DMS153 treated with DMSO at 0.1 percent for 48 hours (cell line): ENCODE measurements at regions not wholly inside any gene's neighbourhood (a gene's known extent, or its start where the extent isn't known, plus 50 kb on each side); places are given as distances from the start of the nearest gene placed in this dataset.
"Not testable (repeated sequence)": the region's sequence is repeated elsewhere in the genome, so short reads cannot be mapped to it uniquely, and the experiment has no call there.

Source experiments
- DNase-seq: peaks from one replicate; lab custom pipeline; 2025; ENCODE audit not compliant: unreplicated experiment; lab: John Stamatoyannopoulos, UW

DNA sequence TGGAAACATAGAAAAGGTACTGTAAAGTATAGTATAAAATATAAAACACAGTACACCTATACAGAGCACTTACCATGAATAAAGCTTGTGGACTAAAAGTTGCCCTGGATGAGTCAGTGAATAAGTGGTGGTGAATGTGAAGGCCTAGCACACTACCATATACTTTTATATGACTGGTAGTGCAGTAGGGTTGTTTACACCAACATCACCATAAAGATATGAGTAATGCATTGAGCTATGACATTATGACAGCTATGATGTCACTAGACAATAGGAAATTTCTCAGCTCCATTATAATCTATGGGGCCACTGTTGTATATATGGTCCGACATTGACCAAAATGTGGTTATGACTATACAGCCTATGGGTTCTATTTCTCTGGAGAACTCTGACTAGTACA is 291.8 kb upstream of the ACTBL2 start:
- no peak for DNase-seq

DNA sequence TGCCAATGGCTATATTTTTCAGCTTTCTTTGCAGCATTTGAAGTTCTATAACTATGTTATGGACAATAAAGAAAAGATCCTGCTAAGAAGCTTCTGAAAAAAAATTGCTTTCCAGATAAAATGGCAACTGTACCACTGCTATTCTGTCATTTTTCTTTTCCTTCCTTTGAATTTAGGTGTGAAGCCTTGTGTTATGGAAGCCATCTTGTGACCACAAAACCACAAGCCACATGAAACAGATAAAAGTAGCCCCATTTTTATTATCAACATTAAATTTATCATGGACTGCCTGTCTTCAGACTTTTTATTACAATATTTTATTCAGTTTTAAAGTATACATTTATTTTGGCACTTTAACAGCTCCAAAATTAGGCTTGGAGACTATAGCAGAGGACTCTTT is 289.9 kb upstream of the ACTBL2 start:
- DNase-seq, result no peak

DNA sequence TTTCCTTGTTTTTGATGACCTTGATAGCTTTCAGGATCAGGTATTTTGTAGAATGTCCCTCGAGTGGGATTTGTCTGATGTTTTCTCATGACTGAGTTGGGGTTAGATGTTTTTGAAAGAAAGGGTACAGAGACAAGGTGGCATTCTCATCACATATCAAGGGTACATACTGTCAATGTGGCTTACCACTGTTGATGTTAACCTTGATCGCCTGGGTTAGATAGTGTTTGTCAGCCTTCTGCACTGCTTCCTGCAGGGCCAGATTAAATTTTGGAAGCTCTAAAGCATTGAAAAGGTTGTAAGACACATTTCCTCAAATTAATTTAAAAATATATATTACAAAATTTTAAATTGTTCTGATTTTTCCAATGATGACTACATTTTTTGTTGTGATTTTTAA is 287.4 kb upstream of the ACTBL2 start:
- no peak for DNase-seq

DNA sequence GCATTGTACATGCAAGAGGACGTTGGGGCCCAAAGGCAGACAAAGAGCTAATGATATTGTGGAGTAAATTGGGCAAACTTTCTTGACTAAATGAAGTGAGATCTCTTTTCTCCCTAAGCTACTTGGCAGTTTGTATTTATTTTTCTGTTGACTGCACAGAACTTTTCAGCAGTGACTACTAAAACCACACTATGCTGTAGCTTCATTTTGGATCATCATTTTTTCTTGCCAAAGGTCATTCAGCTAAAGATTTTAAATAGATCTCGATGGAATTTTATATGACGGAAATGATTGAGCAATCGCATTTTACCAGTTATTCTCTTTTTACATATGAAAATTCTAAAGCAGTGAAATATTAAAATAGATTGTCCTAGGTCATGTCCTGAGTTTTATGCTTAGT is 286.1 kb upstream of the ACTBL2 start:
- no peak for DNase-seq

DNA sequence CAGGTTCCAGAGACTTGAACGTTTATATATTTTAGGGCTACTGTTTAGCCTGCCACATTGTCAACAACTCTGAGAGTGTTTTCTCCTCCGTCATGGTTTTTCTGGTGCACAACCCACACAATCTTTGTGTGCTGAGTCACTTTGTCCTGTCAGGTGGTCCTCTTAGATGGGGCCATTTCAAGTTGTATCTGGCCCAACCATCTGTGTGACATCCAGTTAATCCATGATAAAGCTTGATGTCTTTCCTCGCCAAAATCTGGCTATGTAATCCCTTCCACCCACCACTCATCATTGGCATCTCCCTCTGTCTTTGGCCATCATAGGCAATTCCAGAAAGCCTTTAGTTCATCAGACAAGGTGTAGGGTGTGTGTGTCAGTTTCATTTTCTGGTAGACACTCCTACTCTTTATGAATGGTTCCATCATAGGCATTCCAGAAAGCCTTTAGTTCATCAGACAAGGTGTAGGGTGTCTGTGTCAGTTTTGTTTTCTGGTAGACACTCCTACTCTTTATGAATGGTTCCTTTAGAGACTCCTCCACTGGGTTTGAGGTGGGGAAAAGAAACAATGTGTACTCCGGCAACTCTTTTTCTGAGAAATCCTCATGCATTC is 282.0 kb upstream of the ACTBL2 start:
- DNase-seq, result no peak

DNA sequence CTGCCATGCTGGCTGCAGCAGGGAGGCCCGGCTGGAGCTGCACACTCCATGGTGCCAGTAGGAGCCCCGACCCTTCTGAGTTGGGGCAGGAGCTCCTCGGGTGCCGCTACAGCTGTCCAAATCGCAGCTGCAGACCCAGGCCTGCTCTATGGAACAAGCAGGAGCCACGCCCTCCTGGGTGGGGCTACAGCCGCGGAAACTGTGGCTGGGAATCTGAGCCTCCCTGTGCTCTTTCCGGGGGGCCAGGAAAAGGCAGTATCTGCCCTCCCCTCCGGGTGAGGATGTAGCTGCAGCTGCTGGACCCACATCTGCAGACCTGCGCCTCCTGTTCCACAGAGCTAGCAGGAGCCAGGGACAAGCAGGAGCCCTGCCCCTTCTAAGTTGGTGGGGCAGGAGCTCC is 278.9 kb upstream of the ACTBL2 start:
- DNase-seq, result no peak

DNA sequence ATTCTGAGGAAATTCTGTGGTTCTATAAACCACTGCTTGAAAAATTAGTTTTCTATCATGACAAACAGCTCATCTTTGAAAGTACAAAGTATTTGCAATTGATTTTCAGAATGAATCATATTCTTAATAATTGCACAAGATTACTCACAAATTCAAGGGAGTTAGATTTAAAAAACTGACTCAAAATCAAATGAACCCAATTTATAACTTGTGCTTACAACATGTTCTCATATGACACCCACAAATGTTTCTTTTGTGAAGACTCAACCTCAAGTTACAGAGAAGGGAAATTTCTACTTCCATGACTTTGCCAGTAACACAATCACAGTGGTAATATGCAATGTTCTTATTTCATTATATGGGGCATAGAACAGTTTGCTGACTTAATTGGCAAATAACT is 272.0 kb upstream of the ACTBL2 start:
- no peak for DNase-seq

DNA sequence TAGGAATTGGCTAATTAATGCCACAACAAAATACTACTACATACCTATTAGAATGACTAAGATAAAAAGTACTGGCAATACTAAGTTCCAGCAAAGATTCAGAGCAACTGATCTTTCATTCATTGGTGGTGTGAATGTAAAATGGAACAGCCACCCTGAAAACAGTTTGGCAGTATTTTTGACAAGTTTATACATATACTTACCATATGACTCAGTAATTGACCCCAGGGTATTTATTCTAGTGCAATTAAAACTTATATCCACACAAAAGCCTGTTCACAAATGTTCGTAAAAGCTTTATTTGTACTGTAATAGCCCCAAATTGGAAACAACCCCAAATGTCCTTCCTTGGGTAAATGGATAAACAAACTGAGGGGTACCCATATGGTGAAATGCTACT is 270.8 kb upstream of the ACTBL2 start:
- DNase-seq, result no peak

DNA sequence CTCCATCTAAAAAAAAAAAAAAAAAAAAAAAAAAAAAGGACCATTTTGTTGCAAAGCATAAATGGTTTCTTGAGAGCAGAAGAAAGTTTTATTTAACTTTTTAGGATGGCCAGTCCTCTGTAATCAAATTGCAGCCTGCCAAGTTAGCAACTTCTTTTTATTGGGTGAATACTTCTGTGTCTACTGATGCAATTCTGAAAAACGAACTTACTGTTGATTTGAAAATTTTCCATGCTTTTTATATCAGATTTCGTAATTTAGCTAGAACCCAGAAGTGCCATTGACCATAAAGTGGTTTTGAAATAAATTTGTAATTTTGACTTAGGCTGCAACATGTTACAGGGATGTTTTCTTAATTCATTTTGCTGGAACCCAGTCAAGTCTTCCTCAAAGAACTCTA is 269.1 kb upstream of the ACTBL2 start:
- no peak for DNase-seq

DNA sequence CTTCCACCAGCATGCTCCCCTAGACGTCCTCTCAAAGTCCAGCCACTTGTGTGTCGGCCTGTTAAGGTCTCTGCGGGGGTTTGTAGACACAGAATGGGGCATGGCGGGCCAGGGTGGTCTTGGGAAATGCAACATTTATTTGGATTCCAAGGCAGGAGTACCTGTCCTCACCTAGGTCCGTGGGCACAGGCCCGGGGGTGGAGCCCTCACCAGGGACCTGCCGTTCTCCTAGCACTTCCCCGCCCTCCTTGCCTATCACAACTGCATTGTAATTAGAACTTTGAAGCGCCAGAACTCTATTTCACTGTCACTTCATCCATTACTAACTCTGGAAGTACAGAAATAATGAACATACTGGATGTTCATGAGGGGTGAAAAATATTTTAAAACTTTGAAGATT is 268.3 kb upstream of the ACTBL2 start:
- DNase-seq, result no peak

DNA sequence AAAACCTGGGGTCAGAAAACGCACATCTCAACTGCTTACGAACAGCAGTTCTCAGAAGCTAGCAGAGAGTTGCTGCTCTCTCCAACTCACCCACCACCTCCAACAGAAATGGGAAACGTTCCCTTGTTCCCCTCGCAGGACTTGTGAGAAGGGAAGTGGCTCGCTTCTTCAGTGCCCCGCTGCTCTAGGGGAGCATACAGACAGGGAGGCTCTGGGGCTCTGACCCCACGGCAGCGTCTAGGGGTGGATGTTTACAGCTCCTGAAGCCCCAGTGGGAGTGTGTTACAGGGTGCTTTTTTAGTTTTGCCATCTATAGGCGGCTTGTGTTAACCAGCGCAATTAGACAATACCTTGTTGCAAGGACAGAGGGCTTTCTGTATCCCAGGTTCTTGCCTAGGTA is 267.7 kb upstream of the ACTBL2 start:
- no peak for DNase-seq

DNA sequence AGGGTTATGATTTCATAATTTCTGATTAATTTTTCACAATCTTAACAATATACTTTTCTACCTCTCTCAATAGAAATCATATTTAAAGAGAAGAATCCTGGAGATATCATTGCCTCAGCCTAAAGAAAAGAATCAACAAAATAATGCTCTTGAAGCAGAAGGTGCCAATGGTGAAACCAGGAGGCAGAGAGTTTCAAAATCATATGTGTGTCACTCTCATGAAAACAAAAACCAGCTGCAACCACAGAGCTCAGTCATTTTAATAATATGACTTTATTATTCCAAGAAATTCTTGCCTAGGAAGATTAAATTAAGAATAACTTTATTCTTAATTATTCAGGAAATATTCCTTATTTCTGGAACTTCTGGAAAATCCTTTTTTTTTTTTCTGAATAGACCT is 266.8 kb upstream of the ACTBL2 start:
- no peak for DNase-seq

DNA sequence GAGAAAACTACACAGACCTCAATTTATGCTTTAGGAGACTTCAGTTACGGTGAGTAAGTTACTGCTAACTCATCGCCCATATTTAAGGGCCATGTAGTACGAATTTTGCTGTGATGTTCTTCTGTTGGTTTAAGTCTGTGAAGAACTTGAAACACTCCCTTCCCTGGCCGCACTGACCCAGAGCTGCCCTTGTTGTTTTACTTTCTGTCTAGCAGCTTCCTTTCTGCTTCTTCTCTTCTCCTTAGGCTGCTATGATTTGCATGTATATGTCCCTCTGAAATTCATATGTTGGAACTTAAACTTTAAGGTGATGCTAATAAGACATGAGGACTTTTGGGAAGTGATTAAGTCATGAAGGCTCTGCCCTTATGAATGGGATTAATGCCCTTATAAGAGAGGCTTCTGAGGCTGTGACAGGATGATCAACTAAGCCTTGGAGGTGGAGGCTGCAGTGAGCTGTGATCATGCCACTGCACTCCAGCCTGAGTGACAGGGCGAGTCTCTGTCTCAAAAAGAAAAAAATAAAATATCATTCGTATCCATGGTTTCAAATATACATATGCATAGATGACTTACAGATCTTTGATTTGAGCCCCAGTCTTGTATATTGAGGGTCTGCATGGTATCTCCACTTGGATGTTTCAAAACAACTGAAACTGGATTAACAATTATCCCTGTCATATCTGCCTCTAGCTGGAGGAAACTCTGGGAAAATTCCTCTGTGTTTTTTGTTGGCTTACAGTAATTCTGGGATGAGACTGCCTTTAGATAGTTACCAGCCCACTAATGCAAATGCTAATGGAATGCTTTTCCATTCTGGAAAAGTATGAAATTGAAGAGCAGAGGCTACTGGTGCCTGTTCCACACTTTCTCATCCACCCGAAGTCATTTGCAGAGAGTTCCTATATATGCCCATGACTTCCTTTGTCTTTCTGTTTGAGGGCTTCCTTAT is 263.4 kb upstream of the ACTBL2 start:
- DNase-seq, result no peak

DNA sequence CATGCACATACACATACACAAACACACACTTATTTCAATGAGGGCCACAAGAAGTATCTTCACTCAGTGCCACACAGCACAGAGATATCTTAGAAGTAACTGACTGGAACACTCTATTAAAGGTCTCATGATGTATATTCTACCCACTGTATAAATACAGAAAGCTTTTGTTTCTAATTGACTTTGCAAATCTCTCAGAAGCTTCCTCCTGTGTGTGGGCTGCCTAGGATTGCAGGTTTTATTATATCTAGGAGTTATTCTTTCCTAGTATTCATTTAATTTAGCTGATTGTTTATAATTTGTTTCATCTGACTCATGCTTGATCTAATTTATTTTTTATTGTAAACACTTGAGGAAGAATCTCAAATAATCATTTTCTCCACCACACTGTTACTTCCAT is 262.4 kb upstream of the ACTBL2 start:
- DNase-seq, result no peak

DNA sequence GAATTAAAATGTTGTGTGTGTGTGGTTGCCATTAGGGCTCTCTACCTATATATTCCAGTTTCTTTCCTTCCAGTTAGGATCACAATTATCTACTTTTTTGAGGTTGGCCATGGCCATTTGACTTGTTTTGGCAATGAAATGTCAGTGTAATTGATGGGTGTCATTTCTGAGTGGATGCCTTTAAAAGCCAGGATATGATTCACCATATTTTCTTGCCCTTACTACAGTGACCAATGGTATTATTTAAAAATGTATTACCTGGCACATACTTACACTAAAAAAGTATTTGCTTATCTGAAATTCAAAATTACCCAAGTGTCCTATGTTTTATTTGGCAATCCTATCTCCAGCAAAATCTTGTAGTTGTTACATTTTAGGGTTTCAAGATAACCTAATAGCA is 258.7 kb upstream of the ACTBL2 start:
- no peak for DNase-seq

DNA sequence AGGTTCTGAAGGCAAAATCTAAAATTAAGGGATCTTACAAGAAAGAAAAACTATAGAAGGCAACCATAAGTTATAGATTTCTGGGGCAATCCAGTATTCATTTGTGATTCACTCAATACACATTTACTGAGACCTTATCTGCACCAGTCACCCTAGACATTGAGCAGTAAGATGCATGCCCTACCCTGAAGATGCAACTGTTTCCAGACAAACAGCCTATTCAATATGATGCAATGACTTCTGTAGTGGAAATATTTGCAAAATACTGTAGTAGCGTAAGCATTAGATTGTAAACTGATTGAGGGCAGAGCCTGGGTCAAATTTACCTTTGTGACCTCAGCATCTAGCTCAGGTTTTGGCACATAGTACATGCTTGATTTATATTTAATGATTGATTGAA is 256.2 kb upstream of the ACTBL2 start:
- DNase-seq, result no peak

DNA sequence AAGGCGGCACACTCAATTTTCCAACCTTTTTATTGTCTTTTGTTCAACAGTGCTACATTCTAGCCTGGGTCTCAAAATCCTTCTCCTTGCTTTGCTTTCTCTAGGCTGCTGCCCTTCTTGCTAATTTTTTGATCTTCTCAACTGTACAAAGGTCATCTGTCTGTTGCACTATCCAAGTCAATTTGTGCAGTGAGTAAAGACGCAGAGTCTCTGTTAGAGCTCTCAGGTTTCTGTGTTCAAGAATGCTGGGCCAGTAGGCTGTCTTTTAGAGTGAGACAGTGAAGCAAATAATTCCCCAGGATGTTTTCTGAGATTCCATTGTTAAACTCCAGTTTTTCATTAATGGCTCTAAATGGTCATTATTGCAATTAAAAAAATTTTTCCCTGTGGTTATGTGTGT is 255.7 kb upstream of the ACTBL2 start:
- DNase-seq, result no peak

DNA sequence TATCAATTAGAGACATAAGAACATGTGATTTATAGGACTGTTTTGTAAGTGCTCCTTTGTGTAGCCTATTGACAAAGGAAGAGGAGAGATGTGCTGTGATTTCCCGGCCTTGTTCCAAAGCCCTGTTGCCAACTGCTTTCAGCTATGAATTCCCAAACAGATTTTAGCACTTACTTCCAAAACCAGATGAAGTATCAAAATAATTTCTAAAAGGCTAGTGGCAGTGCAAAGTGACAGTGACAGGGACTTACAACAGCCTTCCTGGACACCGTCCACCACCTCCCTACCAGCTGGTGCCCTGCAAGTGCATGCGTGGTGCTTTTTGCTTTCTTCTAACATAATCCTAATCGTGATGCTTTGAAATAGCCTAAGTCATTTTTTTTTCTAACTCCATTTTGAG is 254.1 kb upstream of the ACTBL2 start:
- DNase-seq, result no peak

DNA sequence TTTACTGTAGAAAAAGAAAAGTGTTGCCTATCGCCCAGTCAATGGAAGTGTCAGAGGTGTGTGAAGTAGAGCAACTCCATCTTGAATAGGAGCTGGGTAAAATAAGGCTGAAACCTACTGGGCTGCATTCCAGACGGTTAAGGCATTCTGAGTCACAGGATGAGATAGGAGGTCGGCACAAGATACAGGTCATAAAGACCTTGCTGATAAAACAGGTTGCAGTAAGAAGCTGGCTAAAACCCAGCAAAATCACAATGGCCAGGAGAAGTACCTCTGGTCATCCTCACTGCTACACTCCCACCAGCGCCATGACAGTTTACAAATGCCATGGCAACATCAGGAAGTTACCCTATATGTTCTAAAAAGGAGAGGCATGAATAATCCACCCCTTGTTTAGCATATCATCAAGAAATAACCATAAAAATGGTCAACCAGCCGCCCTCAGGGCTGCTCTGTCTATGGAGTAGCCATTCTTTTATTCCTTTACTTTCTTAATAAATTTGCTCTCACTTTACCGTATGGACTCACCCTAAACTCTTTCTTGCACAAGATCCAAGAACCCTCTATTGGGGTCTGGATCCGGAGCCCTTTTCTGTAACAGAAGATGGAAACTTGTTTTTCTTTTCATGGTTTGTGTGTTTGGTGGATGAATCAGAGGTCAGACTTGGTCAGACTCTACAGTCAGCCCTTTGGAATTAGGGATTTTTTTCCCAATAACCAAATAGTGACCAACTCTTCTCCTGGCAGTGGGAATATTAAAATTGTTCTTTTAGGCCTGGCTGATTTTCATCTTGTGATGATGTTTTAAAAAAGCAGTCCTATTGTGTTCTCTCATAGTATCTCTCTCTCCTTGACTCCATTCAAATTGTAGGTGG is 252.9 kb upstream of the ACTBL2 start:
- not testable (repeated sequence) for DNase-seq

DNA sequence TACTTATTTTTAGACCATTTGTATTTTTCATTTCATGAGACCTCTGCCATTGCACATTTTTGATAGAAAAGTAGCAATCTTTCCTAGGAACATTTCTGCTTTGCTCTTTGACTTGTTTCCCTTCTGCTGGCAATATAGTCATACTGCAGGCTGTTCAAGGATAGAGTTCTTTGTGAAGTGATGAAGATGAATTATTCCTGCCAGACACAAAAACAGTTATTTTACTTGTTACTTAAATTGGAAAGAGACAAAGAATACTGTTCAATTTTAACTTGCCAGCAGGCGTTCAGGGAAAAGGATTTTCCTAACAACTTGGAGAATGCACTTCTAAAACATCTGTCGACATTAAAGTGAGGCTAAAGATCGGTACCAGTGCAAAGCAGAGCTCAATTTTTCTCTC is 251.7 kb upstream of the ACTBL2 start:
- no peak for DNase-seq

DNA sequence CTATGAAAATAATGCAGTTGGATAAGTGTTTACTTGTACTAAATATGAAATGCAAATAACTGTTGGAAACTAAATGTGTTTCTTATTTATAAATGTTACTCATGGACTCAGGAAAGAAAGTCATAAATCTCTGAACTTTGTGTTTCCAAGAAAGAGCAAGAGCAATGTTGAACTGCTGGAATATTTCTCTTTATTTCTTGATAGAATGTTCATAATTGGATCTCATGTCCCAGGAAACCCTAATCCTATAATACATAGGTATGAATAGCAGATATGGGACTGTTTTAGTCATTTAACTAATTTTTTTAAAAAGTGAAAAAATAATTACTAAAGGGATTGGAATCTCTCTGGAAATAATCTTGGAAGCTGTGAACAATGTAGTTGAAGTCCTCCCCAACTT is 245.0 kb upstream of the ACTBL2 start:
- no peak for DNase-seq
